Heart right ventricle (tissue), 16 donors: ENCODE measurements at regions not wholly inside any gene's neighbourhood (a gene's known extent, or its start where the extent isn't known, plus 50 kb on each side); places are given as distances from the start of the nearest gene placed in this dataset.

Experiments used
- ATAC-seq, 8 donors: fragments of 200-7000 bp; cut with Tn5 transposase; one replicate each; pipeline ENCODE4 v1.9.1; 2020; ENCODE audit warnings: mild to moderate bottlenecking in 8 of 8, moderate library complexity in 8 of 8, moderate number of reproducible peaks in 1 of 8
- DNase-seq, 2 donors: peaks; one replicate each; pipeline ENCODE4 v3.0.0-alpha.2; 2020
- H3K27ac ChIP-seq, 10 donors: fragments of 200-600 bp; sonication (generic) in 2 of 10; one replicate each; pipeline versions ENCODE4 v1.5.0 to v1.8.0; 2020 to 2022; ENCODE audit warnings: mild to moderate bottlenecking in 3 of 10
- H3K27me3 ChIP-seq, 7 donors: fragments of 200-600 bp; one replicate each; pipeline ENCODE4 v1.8.0; 2021 to 2022; ENCODE audit warnings: mild to moderate bottlenecking in 2 of 7
- H3K36me3 ChIP-seq, 9 donors: fragments of 200-600 bp; sonication (generic) in 1 of 9; one replicate each; pipeline versions ENCODE4 v1.5.0 to v1.8.0; 2020 to 2022; ENCODE audit warnings: mild to moderate bottlenecking in 2 of 9
- H3K4me1 ChIP-seq, 9 donors: fragments of 200-600 bp; sonication (generic) in 1 of 9; one replicate each; pipeline versions ENCODE4 v1.5.0 to v1.8.0; 2020 to 2022; ENCODE audit warnings: mild to moderate bottlenecking in 4 of 9
- H3K4me3 ChIP-seq, 10 donors: fragments of 200-600 bp; sonication (generic) in 2 of 10; one replicate each; pipeline versions ENCODE4 v1.5.0 to v1.8.0; 2020 to 2022; ENCODE audit warnings: mild to moderate bottlenecking in 7 of 10, moderate library complexity in 2 of 10
- H3K9me3 ChIP-seq, 11 donors: fragments of 200-600 bp in 10 of 11; sonication (generic) in 2 of 11; one replicate each; pipeline versions ENCODE4 v1.5.0 to v1.8.0; 2013 to 2022; ENCODE audit warnings: mild to moderate bottlenecking in 2 of 11, control low read depth in 1 of 11, moderate library complexity in 1 of 11
- WGBS, 2 donors: extraction: QIAGEN DNeasy Blood & Tissue Kit; methylation state at CpG; one replicate each; pipeline ENCODE4 v1.1.7; 2013; ENCODE audit warnings: inconsistent platforms in 1 of 2; 5-methylcytosine and 5-hydroxymethylcytosine counted together
- intact Hi-C, 10 donors: fragments of 100-400 bp; cut with DNase I; formaldehyde crosslinking; loops; one replicate each; pipeline versions ENCODE4 v1.11.1 to v1.14.2; 2022
- TF ChIP-seq, protein P1 (sequence below), 9 donors: fragments of 200-600 bp; sonication (generic) in 2 of 9; IDR thresholded peaks; one replicate each; pipeline versions ENCODE4 v1.5.0 to v1.8.0; 2021 to 2022; ENCODE audit warnings: antibody characterized with exemption in 9 of 9, mild to moderate bottlenecking in 5 of 9, moderate library complexity in 1 of 9
- donor health status: Arrhythmogenic right ventricular cardiomyopathy.
- donor health status: ischemic (EF 13 %, LVEDD 7.1; RV severe dilation, severe dysfunction).
- donor health status: healthy with polysubstance abuse.
- donor health status: DM: no; HTN: yes; CAD: no.
- donor health status: DM: no; HTN: no; CAD: no.
- donor health status: ischemic (EF 25% LVEDD 6.9; RV normal size, moderate dysfunction).
- donor health status: ischemic (EF 25% LVEDD 5.7; RV mildly dilated, moderate dysfunction).
- donor health status: healthy.
- donor health status: DM: yes; HTN: yes; CAD: no.
- donor health status: Ischemic cardiomyopathy.
- donor health status: ischemic (EF 35%, LVEDD 5.7; RV mildly dilated, moderate dysfunction).
- donor health status: nonischemic (EF 11% LVEDD 7.7; RV severe dilation, severe dysfunction).
- donor health status: DM: yes; HTN: yes; CAD: no.
- donor health status: PGD.
- donor health status: ischemic (EF 29% LVEDD 5.4; RV normal size, mild dysfunction).
- donor health status: nonischemic (EF 23%, LVEDD 6.1; RV moderate dilation, normal function).

DNA sequence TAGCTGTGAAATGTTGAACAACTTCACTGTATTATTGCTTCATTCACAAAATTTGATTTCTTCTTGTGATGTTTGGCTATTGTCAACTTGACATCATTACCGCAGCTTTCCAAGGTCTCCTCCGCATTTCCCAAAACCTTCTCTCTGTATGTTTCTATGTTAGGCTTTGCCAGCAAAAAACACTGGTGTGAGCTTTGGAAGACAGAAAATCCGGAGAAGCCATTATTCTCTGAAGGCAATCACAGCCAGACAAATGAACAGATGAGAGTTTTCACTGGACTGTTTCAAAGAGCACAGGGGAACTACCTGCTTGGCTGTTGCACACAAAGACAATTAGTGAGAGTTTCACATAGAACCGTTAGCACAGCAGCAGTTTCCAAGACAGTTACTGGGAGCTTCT is 609.6 kb downstream of the BRINP3 start:
- Histone ChIP-seq H3K27me3 (no peaks in the 10 kb centered on the region), H3K4me1 (no peaks in the 10 kb centered on the region), H3K9me3 (no peaks in the 10 kb centered on the region), H3K36me3 (no peaks in the 10 kb centered on the region), H3K27ac (no peak overlapping the region), H3K4me3 (no peak overlapping the region)
- TF ChIP-seq, protein P1, sequence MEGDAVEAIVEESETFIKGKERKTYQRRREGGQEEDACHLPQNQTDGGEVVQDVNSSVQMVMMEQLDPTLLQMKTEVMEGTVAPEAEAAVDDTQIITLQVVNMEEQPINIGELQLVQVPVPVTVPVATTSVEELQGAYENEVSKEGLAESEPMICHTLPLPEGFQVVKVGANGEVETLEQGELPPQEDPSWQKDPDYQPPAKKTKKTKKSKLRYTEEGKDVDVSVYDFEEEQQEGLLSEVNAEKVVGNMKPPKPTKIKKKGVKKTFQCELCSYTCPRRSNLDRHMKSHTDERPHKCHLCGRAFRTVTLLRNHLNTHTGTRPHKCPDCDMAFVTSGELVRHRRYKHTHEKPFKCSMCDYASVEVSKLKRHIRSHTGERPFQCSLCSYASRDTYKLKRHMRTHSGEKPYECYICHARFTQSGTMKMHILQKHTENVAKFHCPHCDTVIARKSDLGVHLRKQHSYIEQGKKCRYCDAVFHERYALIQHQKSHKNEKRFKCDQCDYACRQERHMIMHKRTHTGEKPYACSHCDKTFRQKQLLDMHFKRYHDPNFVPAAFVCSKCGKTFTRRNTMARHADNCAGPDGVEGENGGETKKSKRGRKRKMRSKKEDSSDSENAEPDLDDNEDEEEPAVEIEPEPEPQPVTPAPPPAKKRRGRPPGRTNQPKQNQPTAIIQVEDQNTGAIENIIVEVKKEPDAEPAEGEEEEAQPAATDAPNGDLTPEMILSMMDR (IDR thresholded peaks at IDR 0.05): no peak
- 63 to 70% methylated on average over 4 of the region's 4 CpGs for WGBS, 2 donors
- DNase-seq: no peak
- intact Hi-C loops: no loop called here
- no peak for ATAC-seq

DNA sequence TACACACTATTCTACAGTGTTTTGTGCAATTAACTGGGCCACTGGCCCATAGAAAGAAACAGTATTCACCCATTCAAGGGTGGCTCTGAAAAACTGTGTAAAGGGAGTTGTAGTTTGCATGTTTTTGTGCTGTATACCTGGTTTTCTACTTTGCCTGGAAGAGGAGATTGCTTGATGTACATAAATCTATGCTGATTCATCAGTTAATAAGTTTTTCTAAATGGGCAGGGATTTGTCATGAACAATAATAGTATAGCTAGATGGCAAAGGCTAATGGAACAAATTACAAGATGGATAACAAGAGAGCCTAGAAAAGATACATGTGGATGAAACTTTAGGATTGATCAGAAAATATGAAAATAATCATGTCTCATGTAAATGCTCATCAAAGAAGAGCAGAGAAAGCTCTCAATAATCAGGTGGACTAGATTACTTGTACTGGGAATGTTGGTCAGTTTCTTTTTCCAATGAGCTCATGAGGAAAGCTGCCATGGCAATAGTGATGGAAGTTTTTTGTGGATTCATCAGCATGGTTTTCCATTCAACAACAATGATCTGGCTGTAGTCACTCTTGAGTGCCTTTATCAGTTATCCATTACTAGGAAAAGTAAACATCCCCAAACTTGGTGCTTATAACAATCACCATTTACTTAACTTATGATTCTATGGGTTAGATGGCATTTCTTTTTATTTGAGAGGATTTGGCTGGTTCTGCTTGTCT is 602.8 kb downstream of the BRINP3 start:
- Histone ChIP-seq H3K36me3 (no peaks in the 10 kb centered on the region), H3K27ac (no peak overlapping the region), H3K9me3 (peaks cover 0 to 9% (median 5%) of the 10 kb centered on the region in 11 donors), H3K4me1 (no peaks in the 10 kb centered on the region), H3K4me3 (no peak overlapping the region), H3K27me3 (no peaks in the 10 kb centered on the region)
- DNase-seq (no peak), ATAC-seq (no peak)
- intact Hi-C loops: loop anchor here in 1 of 10 donors (10.0 kb wide), 1 partner anchor 70 kb away; no protein-coding TSS in a partner anchor
- TF ChIP-seq, protein P1 (IDR thresholded peaks at IDR 0.05): no peak

DNA sequence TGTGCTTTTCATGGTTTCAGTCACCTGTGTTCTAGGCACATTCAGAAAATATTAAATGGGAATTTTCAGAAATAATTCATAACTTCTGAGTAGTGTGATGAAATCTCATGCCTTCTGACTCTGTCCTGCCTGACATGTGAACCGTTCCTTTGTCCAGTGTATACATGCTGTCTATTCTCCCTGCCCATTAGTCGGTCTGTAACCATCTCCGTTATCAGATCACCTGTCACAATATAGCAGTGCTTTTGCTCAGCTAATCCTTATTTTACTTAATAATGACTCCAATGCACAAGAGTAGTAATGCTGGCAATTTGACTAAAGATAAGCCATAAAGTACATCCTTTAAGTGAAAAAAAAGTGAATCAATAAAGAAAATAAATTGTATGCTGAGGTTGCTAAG is 597.5 kb downstream of the BRINP3 start:
- no peak for ATAC-seq
- no peaks in the 10 kb centered on the region for H3K27me3 ChIP-seq
- no peaks in the 10 kb centered on the region for H3K36me3 ChIP-seq
- no peak for DNase-seq
- intact Hi-C loops: no loop called here
- no peak overlapping the region for H3K27ac ChIP-seq
- H3K4me1 ChIP-seq: no peaks in the 10 kb centered on the region
- H3K9me3 ChIP-seq: peaks cover 0 to 14% (median 5%) of the 10 kb centered on the region in 11 donors
- no peak overlapping the region for H3K4me3 ChIP-seq
- TF ChIP-seq, protein P1 (IDR thresholded peaks at IDR 0.05): no peak
- 73 to 79% methylated on average over 3 of the region's 3 CpGs for WGBS, 2 donors

DNA sequence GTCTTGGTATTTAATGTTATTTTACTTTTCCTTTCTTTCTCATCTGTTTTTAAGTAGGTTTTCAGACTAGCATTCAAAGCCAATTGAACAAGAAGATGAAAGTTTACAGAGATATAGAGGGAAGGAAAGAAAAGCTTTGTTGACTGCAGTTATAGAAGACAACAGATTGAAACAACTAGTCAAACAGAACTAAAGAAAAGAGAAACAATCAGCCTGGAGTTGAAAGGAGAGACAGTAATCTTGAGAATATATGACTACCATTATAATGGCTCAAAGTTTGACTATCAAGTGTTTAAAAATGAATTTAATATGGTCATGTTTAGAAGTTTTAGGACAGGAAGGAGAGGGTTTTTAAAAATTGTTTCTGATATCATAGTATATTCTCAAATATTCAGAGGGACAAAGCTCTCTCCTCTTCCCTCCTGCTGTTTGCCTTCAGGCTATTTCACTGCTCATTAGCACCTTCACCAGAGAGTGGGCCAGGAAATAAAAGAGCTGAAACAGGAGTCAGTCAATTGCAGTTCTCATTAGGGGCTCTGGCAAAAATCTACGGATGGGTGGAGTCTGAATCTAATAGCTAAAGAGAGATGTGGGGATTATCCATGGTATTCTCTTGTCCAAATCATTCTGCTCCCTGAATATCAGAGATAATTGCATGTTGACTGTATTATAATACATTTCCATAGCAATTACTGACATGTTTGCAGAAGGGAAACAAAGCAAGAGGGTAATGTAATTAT is 577.8 kb downstream of the BRINP3 start:
- no peaks in the 10 kb centered on the region for H3K27me3 ChIP-seq
- no peaks in the 10 kb centered on the region for H3K4me1 ChIP-seq
- 14 to 17% methylated on average over 1 of the region's 1 CpG for WGBS, 2 donors
- H3K27ac ChIP-seq: no peak overlapping the region
- H3K36me3 ChIP-seq: no peaks in the 10 kb centered on the region
- H3K9me3 ChIP-seq: peaks cover 0 to 5% (median 0%) of the 10 kb centered on the region in 11 donors
- TF ChIP-seq, protein P1 (IDR thresholded peaks at IDR 0.05): no peak
- H3K4me3 ChIP-seq: no peak overlapping the region
- ATAC-seq (no peak), DNase-seq (no peak)
- intact Hi-C loops: no loop called here
